IMR-90 (cell line): ENCODE measurements at regions not wholly inside any gene's neighbourhood (a gene's known extent, or its start where the extent isn't known, plus 50 kb on each side); places are given as distances from the start of the nearest gene placed in this dataset.

Source experiments
- ATAC-seq: fragments of 200-7000 bp; cut with Tn5 transposase; 2 replicates; pipeline ENCODE4 v1.9.1; 2020; ENCODE audit warnings: low read depth, mild to moderate bottlenecking, moderate library complexity
- BruUV-seq: library from RNA; stranded (reverse); fragments of 400-500 nt; replicated peaks from 2 replicates; lab custom pipeline; 2021; lab: Mats Ljungman, UMichigan
- CTCF ChIA-PET: fragments of 300-600 bp; formaldehyde crosslinking; extraction: SDS; loops from one replicate; lab custom pipeline; 2021; ENCODE audit warnings: antibody characterized with exemption; lab: Yijun Ruan, JAX
- POLR2A ChIA-PET: fragments of 300-600 bp; sonication (Branson Sonifier 250); formaldehyde crosslinking; loops from one replicate; lab custom pipeline; 2022; ENCODE audit warnings: antibody characterized with exemption; ENCODE audit not compliant: unreplicated experiment; lab: Charles Lee
- DNase-seq: peaks from one replicate; pipeline ENCODE4 v3.0.0; 2013
- H2AFZ ChIP-seq: replicated peaks from 2 replicates; pipeline ENCODE3; 2013; ENCODE audit warnings: low read length, mild to moderate bottlenecking; ENCODE audit not compliant: poor library complexity
- H2AK5ac ChIP-seq: 2 replicates; pipeline ENCODE4 v1.6.1; 2013; ENCODE audit warnings: low read depth, low read length, inconsistent platforms
- H2AK9ac ChIP-seq: replicated peaks from 2 replicates; pipeline ENCODE3; 2013; ENCODE audit warnings: mild to moderate bottlenecking, low read depth, low read length, moderate library complexity; ENCODE audit not compliant: poor library complexity
- H2BK120ac ChIP-seq: 2 replicates; pipeline ENCODE4 v1.6.1; 2013; ENCODE audit warnings: low read depth, low read length, inconsistent platforms
- H2BK15ac ChIP-seq: 3 replicates; pipeline ENCODE4 v1.6.1; 2013; ENCODE audit warnings: low read depth, low read length, inconsistent platforms
- H2BK20ac ChIP-seq: 2 replicates; pipeline ENCODE4 v1.6.1; 2013; ENCODE audit warnings: low read depth, mild to moderate bottlenecking, inconsistent platforms, low read length, moderate library complexity
- H2BK5ac ChIP-seq: 2 replicates; pipeline ENCODE4 v1.6.1; 2013; ENCODE audit warnings: mild to moderate bottlenecking, low read depth, low read length, inconsistent platforms; ENCODE audit not compliant: poor library complexity, severe bottlenecking
- H3K14ac ChIP-seq: replicated peaks from 2 replicates; pipeline ENCODE4 v1.6.1; 2013; ENCODE audit warnings: low read depth, low read length, inconsistent platforms
- H3K18ac ChIP-seq: 2 replicates; pipeline ENCODE4 v1.6.1; 2013; ENCODE audit warnings: low read depth, low read length, control low read depth
- H3K23ac ChIP-seq: 2 replicates; pipeline ENCODE4 v1.6.1; 2013; ENCODE audit warnings: low read depth, low read length, inconsistent platforms
- H3K27ac ChIP-seq: 2 replicates; pipeline ENCODE4 v1.5.1; 2013; ENCODE audit warnings: mild to moderate bottlenecking, control low read depth, low read length; ENCODE audit not compliant: insufficient read depth
- H3K27me3 ChIP-seq: 2 replicates; pipeline ENCODE4 v1.6.1; 2013; ENCODE audit warnings: low read length; ENCODE audit not compliant: control insufficient read depth, insufficient read depth
- H3K36me3 ChIP-seq: 2 replicates; pipeline ENCODE4 v1.6.1; 2013; ENCODE audit warnings: low read length, mixed read lengths; ENCODE audit not compliant: control insufficient read depth, insufficient read depth
- H3K4ac ChIP-seq: 2 replicates; pipeline ENCODE4 v1.6.1; 2013; ENCODE audit warnings: low read depth, low read length, inconsistent platforms
- H3K4me1 ChIP-seq: 2 replicates; pipeline ENCODE4 v1.6.1; 2013; ENCODE audit warnings: low read length, mixed read lengths; ENCODE audit not compliant: control insufficient read depth, insufficient read depth
- H3K4me2 ChIP-seq: 2 replicates; pipeline ENCODE4 v1.6.1; 2013; ENCODE audit warnings: low read depth, mild to moderate bottlenecking, control low read depth, low read length, moderate library complexity
- H3K4me3 ChIP-seq: 2 replicates; pipeline ENCODE4 v1.5.1; 2013; ENCODE audit warnings: low read depth, mild to moderate bottlenecking, control low read depth, low read length, moderate library complexity; ENCODE audit not compliant: insufficient read depth
- H3K56ac ChIP-seq: 2 replicates; pipeline ENCODE4 v1.6.1; 2013; ENCODE audit warnings: low read length, inconsistent platforms; ENCODE audit not compliant: insufficient read depth; ENCODE audit errors: extremely low read depth
- H3K79me1 ChIP-seq, 2 experiments: 2 replicates each; pipeline ENCODE4 v1.6.1; 2013; ENCODE audit warnings: low read length in 2 of 2, inconsistent platforms in 1 of 2, low read depth in 1 of 2
- H3K9ac ChIP-seq: 2 replicates; pipeline ENCODE4 v1.6.1; 2013; ENCODE audit warnings: low read depth, low read length, control low read depth
- H3K9me1 ChIP-seq: 2 replicates; pipeline ENCODE4 v1.6.1; 2013; ENCODE audit warnings: low read length, inconsistent platforms; ENCODE audit not compliant: insufficient read depth
- H3K9me3 ChIP-seq: 2 replicates; pipeline ENCODE4 v1.6.1; 2013; ENCODE audit warnings: low read length; ENCODE audit not compliant: control insufficient read depth, insufficient read depth
- H4K20me1 ChIP-seq: 2 replicates; pipeline ENCODE4 v1.6.1; 2013; ENCODE audit warnings: low read length, inconsistent platforms; ENCODE audit not compliant: insufficient read depth
- H4K5ac ChIP-seq: 2 replicates; pipeline ENCODE4 v1.6.1; 2013; ENCODE audit warnings: mild to moderate bottlenecking, low read depth, low read length, control low read depth
- H4K8ac ChIP-seq, 2 experiments: 2 replicates each; pipeline ENCODE4 v1.6.1; 2013; ENCODE audit warnings: low read depth in 2 of 2, low read length in 2 of 2, control low read depth in 1 of 2, inconsistent platforms in 1 of 2
- H4K91ac ChIP-seq: 2 replicates; pipeline ENCODE4 v1.6.1; 2013; ENCODE audit warnings: low read depth, low read length, inconsistent platforms; ENCODE audit not compliant: insufficient read depth
- BHLHE40 ChIP-seq: fragments of 150-350 bp; IDR thresholded peaks from 2 replicates; pipeline ENCODE4 v1.6.1; 2016; ENCODE audit warnings: mild to moderate bottlenecking, low read depth, low read length
- CHD1 ChIP-seq: IDR thresholded peaks from 2 replicates; pipeline ENCODE4 v1.6.1; 2012; ENCODE audit warnings: low read depth, low read length, improper control_type of control experiment
- CTCF ChIP-seq: conservative IDR thresholded peaks from 2 replicates; pipeline ENCODE4 v1.5.1; 2012; ENCODE audit warnings: mild to moderate bottlenecking, low read depth, low read length, improper control_type of control experiment
- ELK1 ChIP-seq: fragments of 150-350 bp; IDR thresholded peaks from 2 replicates; pipeline ENCODE4 v1.6.1; 2016; ENCODE audit warnings: low read depth, mild to moderate bottlenecking, low read length, moderate library complexity, borderline replicate concordance
- FOS ChIP-seq: fragments of 150-350 bp; IDR thresholded peaks from 2 replicates; pipeline ENCODE4 v1.6.1; 2016; ENCODE audit warnings: low read depth, low read length
- MAFK ChIP-seq: IDR thresholded peaks from 2 replicates; pipeline ENCODE4 v1.6.1; 2012; ENCODE audit warnings: low read depth, low read length, improper control_type of control experiment
- MAZ ChIP-seq: IDR thresholded peaks from 2 replicates; pipeline ENCODE4 v1.6.1; 2012; ENCODE audit warnings: low read depth, mild to moderate bottlenecking, low read length, improper control_type of control experiment, moderate library complexity, borderline replicate concordance
- MXI1 ChIP-seq: IDR thresholded peaks from 2 replicates; pipeline ENCODE4 v1.6.1; 2012; ENCODE audit warnings: low read depth, mild to moderate bottlenecking, low read length, moderate library complexity, borderline replicate concordance
- NFE2L2 ChIP-seq: fragments of 150-350 bp; IDR thresholded peaks from 2 replicates; pipeline ENCODE4 v1.6.1; 2016; ENCODE audit warnings: low read depth, mild to moderate bottlenecking, low read length
- POLR2A ChIP-seq: IDR thresholded peaks from 2 replicates; pipeline ENCODE4 v1.6.1; 2012; ENCODE audit warnings: mild to moderate bottlenecking, low read depth, low read length
- RAD21 ChIP-seq: IDR thresholded peaks from 2 replicates; pipeline ENCODE4 v1.6.1; 2012; ENCODE audit warnings: low read length, improper control_type of control experiment
- RCOR1 ChIP-seq: IDR thresholded peaks from 2 replicates; pipeline ENCODE4 v1.6.1; 2012; ENCODE audit warnings: mild to moderate bottlenecking, low read length, improper control_type of control experiment; ENCODE audit not compliant: insufficient replicate concordance
- RFX5 ChIP-seq: IDR thresholded peaks from 2 replicates; pipeline ENCODE4 v1.8.0; 2012; ENCODE audit warnings: low read depth, mild to moderate bottlenecking, low read length, moderate library complexity
- USF2 ChIP-seq: fragments of 150-350 bp; IDR thresholded peaks from 2 replicates; pipeline ENCODE4 v1.6.1; 2017; ENCODE audit warnings: mild to moderate bottlenecking, antibody characterized with exemption, low read length, low read depth
- WGBS, 2 experiments: methylation state at CpG; one replicate each; pipeline versions ENCODE4 v1.1.5 to v1.1.7; 2013; ENCODE audit warnings: missing lambda C conversion rate in 2 of 2; ENCODE audit not compliant: insufficient read length in 1 of 2; ENCODE audit errors: extremely low coverage in 2 of 2; 5-methylcytosine and 5-hydroxymethylcytosine counted together
- dilution Hi-C: fragments of 300-500 bp; cut with HindIII; formaldehyde crosslinking; loops from one replicate; pipeline ENCODE4 v1.14.3; 2018; ENCODE audit warnings: low sequenced_read_pairs; ENCODE audit not compliant: unreplicated experiment
- in situ Hi-C: fragments of 300-500 bp; cut with MboI; formaldehyde crosslinking; loops from 3 replicates; pipeline ENCODE4 v1.14.3; 2019; ENCODE audit warnings: low sequenced_read_pairs, inconsistent platforms, mixed read lengths
- intact Hi-C: fragments of 100-400 bp; cut with micrococcal nuclease; formaldehyde crosslinking; loops from 2 replicates; pipeline ENCODE4 v1.10.0; 2022

GRCh38 chr14:104280902-104281767 lies 142.7 kb downstream of the KIF26A start:
- intact Hi-C loops (no loop called here), dilution Hi-C loops (no loop called here), in situ Hi-C loops (no loop called here)
- no peak overlapping the region for H2AK9ac ChIP-seq
- H2BK15ac ChIP-seq = no peak overlapping the region
- H2BK120ac ChIP-seq = no peak overlapping the region
- no peaks in the 10 kb centered on the region for H3K9me1 ChIP-seq
- no TSS peak for BruUV-seq
- 78% methylated on average over 7 of the region's 24 CpGs; no CpG with 5 or more reads in 1 of the 2 experiments for whole genome bisulfite sequencing, 2 experiments
- no peak overlapping the region for H3K4ac ChIP-seq
- H4K8ac ChIP-seq = no peak overlapping the region
- no peaks in the 10 kb centered on the region for H3K79me1 ChIP-seq
- H3K9ac ChIP-seq = no peak overlapping the region
- no peak overlapping the region for H3K23ac ChIP-seq
- no peak overlapping the region for H3K18ac ChIP-seq
- no peak overlapping the region for H2BK5ac ChIP-seq
- TF ChIP-seq NFE2L2 (no peak), ELK1 (no peak), MAFK (no peak), RAD21 (no peak), RFX5 (no peak), FOS (no peak), MAZ (no peak), MXI1 (no peak), RCOR1 (no peak), CHD1 (no peak), USF2 (no peak), POLR2A (no peak), BHLHE40 (no peak), CTCF (no peak)
- H2BK20ac ChIP-seq = no peak overlapping the region
- no peak overlapping the region for H4K5ac ChIP-seq
- H4K20me1 ChIP-seq = no peaks in the 10 kb centered on the region
- no peak overlapping the region for H3K56ac ChIP-seq
- CTCF ChIA-PET = no interaction called here
- H3K14ac ChIP-seq = no peak overlapping the region
- ATAC-seq (no peak), DNase-seq (no peak)
- no peaks in the 10 kb centered on the region for H3K36me3 ChIP-seq
- peaks cover 76% of the 10 kb centered on the region for H3K9me3 ChIP-seq
- no peak overlapping the region for H3K4me2 ChIP-seq
- H4K91ac ChIP-seq = no peak overlapping the region
- peak overlapping the region; percentile 21 for H2AFZ ChIP-seq
- H3K4me1 ChIP-seq = no peaks in the 10 kb centered on the region
- no peak overlapping the region for H3K27ac ChIP-seq
- H2AK5ac ChIP-seq = no peak overlapping the region
- H3K27me3 ChIP-seq = no peaks in the 10 kb centered on the region
- POLR2A ChIA-PET = no interaction called here
- H3K4me3 ChIP-seq = no peak overlapping the region
